DND-41 (cell line): ENCODE measurements at regions not wholly inside any gene's neighbourhood (a gene's known extent, or its start where the extent isn't known, plus 50 kb on each side); places are given as distances from the start of the nearest gene placed in this dataset.

Source experiments
- ATAC-seq: fragments of 200-7000 bp; cut with Tn5 transposase; 3 replicates; pipeline ENCODE4 v1.9.1; 2021; ENCODE audit warnings: low read depth; ENCODE audit not compliant: insufficient read depth
- DNase-seq: peaks from one replicate; pipeline ENCODE4 v3.0.0-alpha.2; 2020
- H2AFZ ChIP-seq: 2 replicates; pipeline ENCODE4 v1.6.0; 2012; ENCODE audit warnings: low read depth, low read length
- H3K27ac ChIP-seq: 2 replicates; pipeline ENCODE4 v1.5.1; 2012; ENCODE audit warnings: low read length, inconsistent platforms
- H3K27me3 ChIP-seq: fragments of 200-600 bp; sonication (generic); 2 replicates; pipeline ENCODE4 v1.6.0; 2012; ENCODE audit warnings: low read length, mild to moderate bottlenecking, inconsistent platforms; ENCODE audit not compliant: insufficient read depth, poor library complexity
- H3K36me3 ChIP-seq: 2 replicates; pipeline ENCODE4 v1.5.1; 2012; ENCODE audit warnings: low read length, inconsistent platforms; ENCODE audit not compliant: insufficient read depth
- H3K4me1 ChIP-seq: 2 replicates; pipeline ENCODE4 v1.5.1; 2012; ENCODE audit warnings: mild to moderate bottlenecking, low read length; ENCODE audit not compliant: insufficient read depth
- H3K4me2 ChIP-seq: 2 replicates; pipeline ENCODE4 v1.6.0; 2012; ENCODE audit warnings: mild to moderate bottlenecking, moderate library complexity, low read length, inconsistent platforms; ENCODE audit not compliant: insufficient read depth
- H3K4me3 ChIP-seq, 2 experiments: fragments of 200-600 bp in 1 of 2; shearing (Covaris generic) in 1 of 2; 2 replicates each; pipeline ENCODE4 v1.5.1; 2012 to 2016; ENCODE audit warnings: inconsistent platforms in 2 of 2, low read length in 2 of 2, mild to moderate bottlenecking in 2 of 2, low read depth in 1 of 2, moderate library complexity in 1 of 2
- H3K79me2 ChIP-seq: 2 replicates; pipeline ENCODE4 v1.6.0; 2012; ENCODE audit warnings: low read length, inconsistent platforms; ENCODE audit not compliant: insufficient read depth
- H3K9ac ChIP-seq: 2 replicates; pipeline ENCODE4 v1.6.0; 2012; ENCODE audit warnings: low read depth, mild to moderate bottlenecking, inconsistent platforms, low read length, moderate library complexity
- H3K9me3 ChIP-seq: 2 replicates; pipeline ENCODE4 v1.5.1; 2012; ENCODE audit warnings: low read length, moderate library complexity, mild to moderate bottlenecking, inconsistent platforms; ENCODE audit not compliant: insufficient read depth, severe bottlenecking
- H4K20me1 ChIP-seq: 2 replicates; pipeline ENCODE4 v1.6.0; 2012; ENCODE audit warnings: low read length; ENCODE audit not compliant: insufficient read depth
- CTCF ChIP-seq: IDR thresholded peaks from 2 replicates; pipeline ENCODE4 v1.5.1; 2012; ENCODE audit warnings: borderline replicate concordance, low read length, moderate library complexity, mild to moderate bottlenecking; ENCODE audit not compliant: poor library complexity, severe bottlenecking; ENCODE audit errors: extremely low read depth
- EZH2 ChIP-seq: IDR thresholded peaks from 3 replicates; pipeline ENCODE4 v1.6.1; 2012; ENCODE audit warnings: borderline replicate concordance, low read depth, mild to moderate bottlenecking, moderate library complexity, low read length, inconsistent platforms; ENCODE audit not compliant: severe bottlenecking

GRCh38 chr20:22293886-22294285 is 290.5 kb downstream of the FOXA2 start:
- Histone ChIP-seq H3K36me3 (no peaks in the 10 kb centered on the region), H4K20me1 (no peaks in the 10 kb centered on the region), H3K27ac (no peak overlapping the region), H3K79me2 (no peaks in the 10 kb centered on the region), H3K4me3 (no peak overlapping the region), H2AFZ (no peak overlapping the region), H3K4me1 (no peaks in the 10 kb centered on the region), H3K9me3 (no peaks in the 10 kb centered on the region), H3K27me3 (no peaks in the 10 kb centered on the region), H3K4me2 (no peak overlapping the region), H3K9ac (no peak overlapping the region)
- TF ChIP-seq CTCF, result no peak
- TF ChIP-seq EZH2, result no peak
- DNase-seq, result no peak
- no peak for ATAC-seq

- no peak for DNase-seq
- no peak for ATAC-seq
- Histone ChIP-seq H3K36me3 (no peaks in the 10 kb centered on the region), H3K27me3 (no peaks in the 10 kb centered on the region), H2AFZ (no peak overlapping the region), H3K4me1 (no peaks in the 10 kb centered on the region), H4K20me1 (no peaks in the 10 kb centered on the region), H3K79me2 (no peaks in the 10 kb centered on the region), H3K9me3 (no peaks in the 10 kb centered on the region), H3K27ac (no peak overlapping the region), H3K4me2 (no peak overlapping the region), H3K4me3 (no peak overlapping the region), H3K9ac (no peak overlapping the region)
- no peak for TF ChIP-seq CTCF
- no peak for TF ChIP-seq EZH2
Observed at GRCh38 chr20:22289442-22289841, 294.9 kb downstream of the FOXA2 start.

GRCh38 chr20:22288957-22289356 is 295.4 kb downstream of the FOXA2 start:
- no peak overlapping the region for H2AFZ ChIP-seq
- no peaks in the 10 kb centered on the region for H4K20me1 ChIP-seq
- no peak overlapping the region for H3K4me3 ChIP-seq
- no peak overlapping the region for H3K4me2 ChIP-seq
- ATAC-seq (no peak), DNase-seq (no peak)
- no peaks in the 10 kb centered on the region for H3K36me3 ChIP-seq
- no peak overlapping the region for H3K27ac ChIP-seq
- no peak for TF ChIP-seq CTCF
- TF ChIP-seq EZH2, result no peak
- H3K79me2 ChIP-seq, result no peaks in the 10 kb centered on the region
- no peak overlapping the region for H3K9ac ChIP-seq
- no peaks in the 10 kb centered on the region for H3K27me3 ChIP-seq
- no peaks in the 10 kb centered on the region for H3K4me1 ChIP-seq
- H3K9me3 ChIP-seq, result no peaks in the 10 kb centered on the region

- H3K27me3 ChIP-seq, result no peaks in the 10 kb centered on the region
- no peak for TF ChIP-seq EZH2
- TF ChIP-seq CTCF, result no peak
- H3K27ac ChIP-seq, result no peak overlapping the region
- DNase-seq (no peak), ATAC-seq (no peak)
- peaks cover 5% of the 10 kb centered on the region for H3K4me1 ChIP-seq
- H2AFZ ChIP-seq, result no peak overlapping the region
- H3K4me3 ChIP-seq, result no peak overlapping the region
- H4K20me1 ChIP-seq, result no peaks in the 10 kb centered on the region
- H3K79me2 ChIP-seq, result no peaks in the 10 kb centered on the region
- H3K4me2 ChIP-seq, result no peak overlapping the region
- H3K9ac ChIP-seq, result no peak overlapping the region
- no peaks in the 10 kb centered on the region for H3K36me3 ChIP-seq
- no peaks in the 10 kb centered on the region for H3K9me3 ChIP-seq
Observed at GRCh38 chr20:22288156-22288555, 296.2 kb downstream of the FOXA2 start.
